Fibroblast of mammary gland (primary cell): ENCODE measurements at regions not wholly inside any gene's neighbourhood (a gene's known extent, or its start where the extent isn't known, plus 50 kb on each side); places are given as distances from the start of the nearest gene placed in this dataset.

ENCODE experiments used
- DNase-seq: peaks from one replicate; pipeline ENCODE4 v3.0.0-alpha.2; 2010; ENCODE audit warnings: low read depth
- H3K4me3 ChIP-seq: 2 replicates; pipeline ENCODE4 v1.5.1; 2011; ENCODE audit warnings: low read depth, mild to moderate bottlenecking, low read length, moderate library complexity; ENCODE audit not compliant: control insufficient read depth
- CTCF ChIP-seq: conservative IDR thresholded peaks from 2 replicates; pipeline ENCODE4 v1.5.1; 2011; ENCODE audit warnings: low read depth, low read length, inconsistent platforms; ENCODE audit not compliant: control insufficient read depth, insufficient read depth

DNA sequence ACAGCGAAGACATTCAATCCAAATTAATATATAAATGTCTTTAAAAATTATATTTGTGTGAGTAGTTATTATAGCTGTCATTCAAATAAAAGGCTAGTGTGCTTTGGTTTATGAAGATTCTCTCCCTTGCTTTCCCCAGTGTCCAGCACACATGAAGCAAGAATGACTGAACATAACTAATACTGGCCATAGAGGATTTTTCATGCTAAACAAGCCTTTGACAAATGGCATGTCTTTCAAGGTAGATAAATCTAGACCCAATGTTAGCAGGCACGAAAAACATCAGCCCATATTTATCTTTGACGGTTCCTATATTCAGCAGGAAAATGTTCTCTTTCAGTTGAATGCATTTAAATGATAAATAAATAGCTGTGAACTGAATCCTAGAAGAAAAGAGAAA, 1234.4 kb downstream of the EPHA7 start:
- no peak overlapping the region for H3K4me3 ChIP-seq
- TF ChIP-seq CTCF = no peak
- no peak for DNase-seq

DNA sequence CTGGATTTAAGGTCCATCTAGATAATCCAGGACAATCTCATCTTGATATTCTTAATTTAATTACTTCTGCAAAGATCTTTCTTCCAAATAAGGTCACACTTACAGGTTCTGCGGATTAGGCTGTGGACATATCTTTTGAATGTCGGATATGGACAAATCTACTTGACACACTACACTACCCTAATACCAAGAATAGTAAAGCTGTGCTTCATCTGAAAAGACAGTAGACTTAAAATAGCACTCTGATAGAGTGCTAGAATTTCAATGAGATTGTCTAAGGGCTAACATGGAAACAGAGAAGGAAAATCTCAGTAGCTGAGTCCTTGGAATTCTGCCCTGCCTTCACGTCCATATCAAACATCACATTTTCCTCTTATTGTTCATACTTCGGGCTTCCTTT, 1238.0 kb downstream of the EPHA7 start:
- no peak for TF ChIP-seq CTCF
- DNase-seq = no peak
- no peak overlapping the region for H3K4me3 ChIP-seq

- no peak for TF ChIP-seq CTCF
- DNase-seq = no peak
- H3K4me3 ChIP-seq = no peak overlapping the region
Observed at GRCh38 chr6:92180090-92180489, 1239.3 kb downstream of the EPHA7 start.

DNA sequence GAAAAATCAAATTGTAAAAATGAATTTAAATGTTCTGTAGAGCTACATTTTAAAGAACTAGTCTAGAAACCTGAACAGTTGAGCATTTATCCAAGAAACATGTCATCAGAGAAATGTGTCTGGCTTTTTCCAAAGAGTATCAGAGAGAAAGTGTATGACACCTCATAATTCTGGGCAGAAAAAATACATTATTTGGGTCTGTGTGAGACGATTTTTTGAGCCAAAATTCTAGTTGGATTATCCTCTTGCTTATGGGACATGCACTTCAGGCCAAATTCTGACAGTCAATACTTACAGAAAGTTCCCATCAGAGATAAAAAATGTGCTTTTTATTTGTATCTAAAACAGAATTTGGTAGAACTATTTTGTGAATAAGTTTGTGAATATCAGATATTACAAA, 1242.7 kb downstream of the EPHA7 start:
- no peak for TF ChIP-seq CTCF
- H3K4me3 ChIP-seq = no peak overlapping the region
- DNase-seq = no peak

DNA sequence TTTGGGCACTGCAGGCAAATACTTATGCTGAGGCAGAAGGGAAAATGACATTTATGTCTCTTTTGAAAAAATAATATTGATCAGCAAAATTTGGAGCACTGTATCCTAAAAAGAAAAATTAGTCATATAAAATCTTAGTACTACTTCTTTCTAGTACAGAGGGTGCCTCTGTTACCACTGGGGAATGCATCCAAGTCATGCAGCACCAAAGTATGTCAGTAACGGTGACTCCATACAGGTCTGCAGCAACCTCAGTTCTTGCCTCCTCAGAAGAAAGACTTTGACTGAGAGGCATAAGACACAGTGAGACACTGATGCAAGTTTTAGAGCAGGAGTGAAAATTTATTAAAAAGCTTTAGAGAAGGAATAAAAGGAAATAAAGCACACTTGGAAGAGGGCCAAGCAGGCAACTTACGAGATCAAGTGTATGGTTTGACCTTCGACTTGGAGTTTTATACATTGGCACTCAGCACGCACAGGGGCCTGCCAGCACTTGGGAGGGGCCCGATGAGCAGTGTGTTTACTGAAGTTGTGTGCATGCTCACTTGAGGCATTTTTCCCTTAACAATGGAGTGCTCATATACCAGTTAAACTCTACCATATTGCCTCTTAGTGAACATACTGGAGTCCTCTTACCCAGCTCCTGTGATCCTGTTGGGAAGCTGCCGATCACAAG, 1244.8 kb downstream of the EPHA7 start:
- no peak overlapping the region for H3K4me3 ChIP-seq
- no peak for DNase-seq
- TF ChIP-seq CTCF = no peak

DNA sequence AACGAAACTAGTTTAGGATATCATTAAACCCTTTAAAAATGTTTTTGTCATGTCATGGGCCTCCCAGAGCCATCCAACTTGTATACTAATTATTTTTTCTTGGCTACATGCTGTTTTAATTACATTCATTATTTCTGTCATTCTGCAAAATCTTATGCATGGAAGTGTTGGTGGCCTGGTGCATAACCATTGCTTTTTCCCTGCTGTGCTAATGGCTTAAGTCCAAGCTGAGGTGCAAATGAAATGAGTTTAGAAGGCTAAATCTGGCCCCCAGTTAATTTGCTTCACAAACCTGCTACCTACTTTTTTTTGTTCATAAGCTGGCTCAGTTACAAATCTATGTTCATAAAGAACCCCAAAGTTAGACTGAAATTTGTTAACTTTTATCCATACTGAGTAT, 1249.9 kb downstream of the EPHA7 start:
- DNase-seq = no peak
- no peak overlapping the region for H3K4me3 ChIP-seq
- no peak for TF ChIP-seq CTCF

DNA sequence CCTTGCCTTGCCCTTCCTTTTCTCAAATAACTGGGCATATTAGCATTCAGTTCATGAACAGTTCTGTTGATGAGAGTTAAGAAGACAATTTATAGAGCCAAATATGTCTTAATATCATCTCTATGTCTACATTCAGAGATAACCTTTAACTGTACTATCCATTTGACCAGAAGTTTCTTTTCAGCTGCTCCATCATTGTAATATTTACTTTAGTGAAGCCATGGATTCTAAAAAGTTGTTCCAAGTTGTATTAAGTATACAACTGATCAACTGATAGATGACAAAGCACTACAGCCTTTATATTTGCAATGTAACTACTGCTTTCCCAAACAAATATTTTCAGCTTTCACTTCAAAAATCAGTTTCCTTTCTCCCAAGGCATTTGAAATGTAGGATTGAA, 1252.7 kb downstream of the EPHA7 start:
- TF ChIP-seq CTCF = no peak
- H3K4me3 ChIP-seq = no peak overlapping the region
- DNase-seq = no peak
